Suppressor macrophage (primary cell): ENCODE measurements at regions not wholly inside any gene's neighbourhood (a gene's known extent, or its start where the extent isn't known, plus 50 kb on each side); places are given as distances from the start of the nearest gene placed in this dataset.

Experiments
- DNase-seq, 4 experiments: peaks; one replicate each; pipeline ENCODE4 v3.0.0-alpha.2; 2020 to 2022

- DNase-seq = no peak
These were observed 579.6 kb upstream of the CDH5 start for GRCh38 chr16:65786916-65787315.

- no peak for DNase-seq
These were observed 582.6 kb upstream of the CDH5 start for GRCh38 chr16:65783709-65784474.

DNA sequence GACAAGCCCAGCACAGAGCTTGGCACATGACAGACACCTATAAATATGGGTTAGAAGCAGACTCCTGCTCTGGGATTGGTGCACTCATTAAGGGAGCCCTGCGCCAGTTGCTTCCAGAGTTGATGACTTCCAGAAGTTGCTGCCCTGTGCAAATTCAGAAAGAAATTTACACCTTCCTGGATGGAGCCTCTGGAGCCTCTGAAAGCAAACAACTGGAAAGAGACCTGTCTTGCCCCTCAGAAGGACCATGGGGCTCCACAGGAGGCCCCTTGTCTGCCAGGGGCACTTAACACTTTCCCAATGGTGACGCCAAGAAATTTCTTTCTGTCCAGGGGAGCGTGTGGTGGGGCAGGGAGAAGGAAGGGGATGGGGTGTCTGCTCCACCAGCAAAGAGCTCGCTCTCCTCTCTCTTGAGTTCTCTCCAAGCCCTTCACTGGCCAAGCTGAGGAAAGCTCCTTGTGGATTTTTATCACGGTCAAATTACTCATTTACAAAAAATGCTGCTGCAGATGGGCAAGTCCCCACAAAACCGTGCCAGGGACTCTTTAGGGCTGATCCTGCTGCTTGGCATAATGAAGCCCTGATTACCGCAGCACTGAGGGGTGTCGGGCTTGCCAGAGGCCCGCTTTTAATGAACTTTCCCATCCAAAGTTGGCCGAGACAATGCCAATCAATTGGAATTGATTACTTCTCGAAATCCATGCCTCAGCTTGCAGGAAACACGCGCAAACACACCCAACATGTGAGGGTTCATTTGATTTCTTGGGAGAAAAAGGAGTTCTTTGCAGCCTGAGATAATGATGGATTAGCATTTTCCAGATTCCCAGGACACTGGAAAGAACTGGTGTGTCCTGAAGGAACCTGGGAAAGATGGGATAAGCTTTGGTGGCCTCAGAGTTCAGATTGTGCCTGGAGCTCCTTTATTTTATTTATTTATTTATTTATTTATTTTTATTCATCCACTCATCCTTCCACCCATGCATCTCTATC lies 583.6 kb upstream of the CDH5 start:
- no peak for DNase-seq

DNA sequence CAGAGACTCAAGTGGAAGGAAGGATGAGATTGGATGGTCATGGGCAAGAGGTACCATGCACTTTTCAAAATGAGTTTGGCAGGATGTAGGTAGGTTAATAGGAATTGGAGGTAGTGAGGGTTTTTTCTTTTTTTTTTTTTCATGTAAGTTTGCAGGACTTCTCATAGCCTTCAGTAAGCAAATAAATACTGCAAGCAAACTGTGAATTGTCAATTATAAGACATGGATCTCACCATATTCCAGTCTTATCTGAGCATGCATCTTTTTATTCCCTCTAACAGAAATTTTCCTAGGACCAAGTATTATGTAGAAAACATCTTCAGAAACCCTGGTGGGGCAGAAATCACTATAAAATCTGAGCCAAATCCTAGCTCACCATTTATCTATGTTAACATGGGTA lies 584.6 kb upstream of the CDH5 start:
- no peak for DNase-seq

DNA sequence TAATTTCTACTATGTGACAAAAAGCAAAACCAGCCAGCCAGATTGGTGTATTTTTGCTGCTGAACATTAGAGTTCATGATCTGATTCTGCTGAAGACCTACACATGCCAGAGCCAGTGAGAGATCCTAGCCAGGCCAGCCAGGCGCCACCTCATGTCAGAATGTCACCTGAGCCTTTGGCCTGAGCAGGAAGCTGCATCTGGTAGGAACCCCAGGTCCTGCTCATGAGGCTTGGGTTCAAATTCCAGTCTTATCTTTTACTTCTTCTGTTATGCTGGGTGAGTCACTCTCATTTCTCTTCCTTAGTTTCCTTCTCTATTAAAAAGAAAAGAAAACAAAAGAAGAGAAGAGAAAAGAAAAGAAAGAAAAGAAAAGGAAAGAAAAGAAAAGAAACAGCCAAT lies 585.1 kb upstream of the CDH5 start:
- no peak for DNase-seq

GRCh38 chr16:65779201-65779600 lies 587.3 kb upstream of the CDH5 start:
- DNase-seq = no peak

DNA sequence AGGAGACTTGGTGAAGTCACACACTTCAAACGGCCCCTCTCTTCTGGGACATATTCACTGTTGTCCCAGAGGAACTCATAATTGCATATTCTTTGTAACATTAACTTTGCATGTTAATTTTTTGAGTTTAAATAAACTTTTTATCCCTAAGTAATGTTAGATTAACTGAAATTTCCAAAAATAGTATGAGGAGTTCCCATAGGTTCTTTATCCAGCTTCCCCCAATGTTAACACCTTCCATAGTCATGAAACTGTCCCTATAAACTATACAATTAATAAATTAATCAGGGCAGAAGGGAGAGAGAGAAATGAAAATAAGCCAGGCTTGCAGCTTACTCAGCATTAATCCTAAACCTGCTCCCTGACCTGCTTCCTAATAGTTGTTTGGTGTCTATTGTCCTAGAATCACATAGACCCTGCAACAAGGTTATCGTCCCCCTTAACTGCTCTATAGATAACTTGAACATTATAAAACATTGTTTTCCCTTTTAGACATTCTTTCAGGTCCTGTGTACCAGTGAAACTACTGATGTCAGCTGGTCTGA lies 589.8 kb upstream of the CDH5 start:
- DNase-seq = no peak

DNA sequence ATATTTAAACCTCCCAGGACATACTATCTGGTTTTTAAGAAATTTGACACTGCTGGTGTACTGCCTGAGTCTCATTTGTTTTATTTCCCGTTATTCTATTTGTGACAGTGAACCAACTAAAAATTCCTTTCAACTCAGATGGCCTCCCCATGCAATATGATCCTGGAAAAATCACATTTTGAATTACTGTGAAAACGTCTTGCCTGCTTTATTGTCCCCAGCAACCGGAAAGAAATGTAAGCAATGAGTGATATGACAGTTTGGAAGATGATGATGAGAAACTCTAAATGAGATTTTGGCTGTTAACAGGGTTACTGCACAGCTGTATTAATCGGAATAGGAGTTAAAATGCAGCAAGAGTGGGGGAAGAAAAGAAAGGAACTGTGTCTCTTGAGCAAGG lies 590.7 kb upstream of the CDH5 start:
- no peak for DNase-seq

- no peak for DNase-seq
These were observed 592.1 kb upstream of the CDH5 start for GRCh38 chr16:65774350-65774749.

- DNase-seq = no peak
These were observed 593.1 kb upstream of the CDH5 start for GRCh38 chr16:65773301-65773874.

GRCh38 chr16:65772134-65772732 lies 594.3 kb upstream of the CDH5 start:
- DNase-seq = no peak

DNA sequence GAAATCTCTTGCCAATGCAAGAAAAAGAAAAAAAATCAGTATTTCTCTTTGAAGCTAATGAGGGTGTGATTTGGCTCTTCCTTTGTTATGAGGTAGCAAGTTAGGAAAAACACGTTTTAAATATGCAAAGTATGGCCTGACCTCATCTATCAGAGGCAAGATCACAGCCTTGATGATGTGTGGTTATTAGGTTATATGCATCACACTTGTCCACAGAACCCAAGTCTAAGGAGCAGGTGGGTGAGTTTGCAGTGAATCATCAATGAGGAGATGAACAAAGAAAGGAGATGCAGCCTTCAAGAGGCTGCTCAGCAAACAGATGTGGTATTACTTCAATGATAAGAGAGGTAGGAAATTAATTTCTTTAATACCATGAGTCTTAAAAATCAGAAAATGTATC lies 594.8 kb upstream of the CDH5 start:
- DNase-seq = no peak

GRCh38 chr16:65770752-65771151 lies 595.7 kb upstream of the CDH5 start:
- no peak for DNase-seq

DNA sequence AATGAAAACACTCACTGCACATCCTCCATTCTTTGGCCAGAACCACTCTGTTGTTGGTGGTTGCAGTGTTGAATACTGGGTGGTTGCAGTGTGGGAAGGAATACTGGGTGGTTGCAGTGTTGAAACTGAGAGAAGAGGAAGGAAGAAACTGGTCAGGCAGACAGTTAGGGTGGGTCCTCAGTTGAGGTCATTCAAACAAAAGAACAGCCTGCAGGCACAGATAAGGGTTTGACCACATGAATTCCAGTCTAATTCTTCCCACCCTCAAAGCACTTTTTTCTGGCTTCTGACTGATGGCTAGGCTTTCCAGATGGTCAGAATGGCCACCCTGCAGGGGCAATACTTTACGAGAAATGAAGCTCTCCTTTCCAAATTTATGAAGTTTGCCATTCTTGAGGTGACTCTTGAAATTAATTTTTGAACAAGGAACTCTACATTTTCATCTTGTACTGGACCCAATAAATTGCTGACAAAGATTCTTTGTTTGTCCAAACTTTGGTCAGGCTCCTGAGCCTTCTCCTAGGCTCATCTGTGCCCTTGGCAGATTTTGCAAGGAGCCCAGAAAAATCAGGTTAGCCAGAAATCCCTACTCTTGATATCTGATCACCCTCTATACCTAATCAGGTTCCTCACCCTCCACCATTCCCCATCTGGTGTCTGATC lies 596.6 kb upstream of the CDH5 start:
- no peak for DNase-seq

- DNase-seq = peak in 1 of 4 experiments; percentile 4
These were observed 597.4 kb upstream of the CDH5 start for GRCh38 chr16:65769055-65769465.

DNA sequence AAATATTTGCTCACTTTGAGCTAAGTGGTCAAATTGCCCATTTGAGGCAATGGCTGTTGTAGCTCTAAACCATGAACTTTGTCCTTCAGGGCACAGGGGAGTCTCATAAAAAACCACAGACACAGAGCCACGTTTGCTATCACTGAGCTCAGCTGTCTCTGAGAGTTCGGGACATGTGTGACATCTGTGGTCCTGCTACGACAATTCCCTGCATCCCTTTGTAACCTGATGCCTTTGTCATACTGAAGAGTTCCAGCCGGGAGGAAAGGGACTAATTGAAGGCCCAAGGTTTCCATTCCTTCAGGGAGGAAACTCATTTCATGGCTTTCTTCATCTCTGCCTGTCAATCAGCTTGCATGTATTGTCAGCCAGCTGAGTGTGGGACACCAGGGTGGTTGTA lies 599.4 kb upstream of the CDH5 start:
- no peak for DNase-seq

GRCh38 chr16:65763640-65764305 lies 602.7 kb upstream of the CDH5 start:
- DNase-seq = no peak

DNA sequence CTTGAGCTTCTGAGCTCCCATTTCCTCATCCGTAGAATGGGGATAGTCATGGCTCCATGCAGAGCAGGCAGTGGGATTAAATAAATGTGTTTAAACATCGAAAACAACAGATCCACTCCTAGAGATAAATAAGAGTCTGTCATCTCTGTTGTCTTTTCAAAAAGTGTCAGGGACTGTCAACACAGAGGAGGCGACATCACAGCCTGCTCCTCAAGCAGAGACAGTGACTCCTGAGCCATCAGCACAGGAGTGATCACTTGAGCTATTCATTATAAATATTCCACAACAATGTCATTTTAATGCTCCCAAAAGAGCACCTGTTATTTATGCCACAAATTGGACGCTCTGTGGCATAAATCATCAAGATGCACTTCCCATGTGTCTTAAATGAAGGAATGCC lies 605.6 kb upstream of the CDH5 start:
- DNase-seq = no peak

- DNase-seq = no peak
These were observed 607.9 kb upstream of the CDH5 start for GRCh38 chr16:65758620-65759019.

DNA sequence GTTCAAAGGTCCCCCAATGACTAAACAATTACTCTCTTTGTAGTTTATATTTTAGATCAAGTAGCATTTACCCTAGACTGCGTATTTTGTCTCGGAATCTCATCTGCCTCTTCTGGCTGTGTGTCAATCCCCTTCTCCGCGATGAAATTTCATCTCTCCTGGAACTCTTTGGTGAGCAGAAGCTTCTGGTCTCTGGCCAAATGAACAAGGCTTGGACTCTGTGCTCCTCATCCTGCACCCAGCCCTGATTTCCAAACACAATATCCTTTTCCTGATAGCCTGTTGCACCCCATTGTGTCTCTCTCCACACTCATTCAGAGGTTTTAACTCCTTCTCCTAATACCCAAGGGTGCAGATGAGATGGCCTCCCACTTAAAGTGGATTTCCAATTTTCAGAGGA lies 609.4 kb upstream of the CDH5 start:
- no peak for DNase-seq

DNA sequence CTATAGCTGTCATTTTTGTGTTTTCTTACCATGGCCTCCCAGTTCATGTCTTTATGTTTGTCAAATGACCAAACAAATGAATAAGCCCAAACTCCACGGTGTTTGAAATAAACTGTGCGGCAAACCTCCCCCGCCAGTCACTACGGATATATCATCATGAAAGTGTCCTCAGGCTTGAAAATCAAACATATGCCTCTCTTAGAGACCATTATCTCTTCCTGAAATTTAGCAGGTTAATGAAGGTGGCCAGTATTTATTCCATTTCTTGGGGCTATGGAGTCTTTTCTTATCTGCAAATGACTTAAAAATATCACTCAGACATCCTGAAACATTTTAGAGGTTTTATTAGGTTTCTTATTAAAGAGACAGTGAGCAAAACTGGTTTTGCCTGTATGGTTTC lies 610.3 kb upstream of the CDH5 start:
- no peak for DNase-seq
